Tibial artery (tissue), 4 donors: ENCODE measurements at regions not wholly inside any gene's neighbourhood (a gene's known extent, or its start where the extent isn't known, plus 50 kb on each side); places are given as distances from the start of the nearest gene placed in this dataset.

Experiments
- DNase-seq, 2 donors: peaks; one replicate each; pipeline ENCODE4 v3.0.0-alpha.2; 2019
- H3K27ac ChIP-seq, 2 donors: fragments of 200-600 bp; sonication (generic) in 1 of 2; 1 replicate in 1 of 2; 2 replicates in 1 of 2; pipeline ENCODE4 v1.5.1; 2018 to 2019; ENCODE audit warnings: mild to moderate bottlenecking in 1 of 2
- H3K27me3 ChIP-seq, 2 donors: fragments of 200-600 bp; sonication (generic) in 1 of 2; one replicate each; pipeline versions ENCODE4 v1.5.1 to v1.6.0; 2016 to 2019
- H3K36me3 ChIP-seq, 3 donors: fragments of 200-600 bp; sonication (generic) in 2 of 3; one replicate each; pipeline ENCODE4 v1.5.1; 2016 to 2019; ENCODE audit warnings: mild to moderate bottlenecking in 2 of 3
- H3K4me1 ChIP-seq, 4 donors: fragments of 200-600 bp; sonication (generic) in 2 of 4; 1 replicate in 3 of 4; 2 replicates in 1 of 4; pipeline ENCODE4 v1.5.1; 2016 to 2019
- H3K4me3 ChIP-seq, 2 donors: fragments of 200-600 bp; sonication (generic) in 1 of 2; 1 replicate in 1 of 2; 2 replicates in 1 of 2; pipeline ENCODE4 v1.5.1; 2018 to 2019; ENCODE audit warnings: mild to moderate bottlenecking in 2 of 2
- H3K9me3 ChIP-seq, 3 donors: fragments of 200-600 bp; sonication (generic) in 1 of 3; one replicate each; pipeline ENCODE4 v1.5.1; 2016 to 2019
- intact Hi-C: fragments of 100-400 bp; cut with DNase I; formaldehyde crosslinking; loops from one replicate; pipeline ENCODE4 v1.15.0; 2023; ENCODE audit warnings: low total_unique reads
- TF ChIP-seq, protein P1 (sequence below), 2 experiments: fragments of 200-600 bp in 1 of 2; fragments of 450-650 bp in 1 of 2; IDR thresholded peaks; one replicate each; pipeline ENCODE4 v1.5.1; 2017 to 2019; ENCODE audit warnings: antibody characterized with exemption in 2 of 2, mild to moderate bottlenecking in 1 of 2, moderate library complexity in 1 of 2

DNA sequence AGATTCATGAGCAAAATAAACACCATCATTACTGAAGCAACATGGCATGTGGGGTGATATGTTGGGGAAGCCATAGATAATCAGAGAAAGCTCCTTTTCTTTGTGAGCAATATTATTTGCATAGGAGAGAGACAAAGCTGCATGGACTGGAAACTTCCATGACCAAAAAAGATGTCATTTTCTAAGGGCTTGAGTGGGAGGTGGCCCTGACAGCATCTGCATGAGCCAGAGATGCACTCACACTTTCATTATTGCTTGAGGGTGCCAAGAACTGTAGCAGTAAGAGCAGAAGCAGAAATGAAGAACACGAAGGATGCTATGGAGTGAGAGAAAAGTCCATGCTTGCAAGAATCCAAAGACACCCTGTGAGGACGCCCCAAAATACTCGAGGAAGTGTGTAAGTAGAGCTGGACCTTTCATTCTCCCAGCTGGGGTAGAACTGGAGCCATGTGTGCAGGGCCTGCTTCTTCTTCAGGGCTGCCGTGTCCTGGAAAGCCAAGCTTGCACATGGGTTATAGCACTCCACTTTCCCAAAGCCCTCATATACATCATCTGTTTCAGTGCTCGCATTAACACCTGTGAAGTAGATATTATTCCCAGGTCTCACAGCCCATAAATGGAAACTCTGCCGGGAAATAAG is 851.2 kb downstream of the DHX35 start:
- H3K9me3 ChIP-seq = no peaks in the 10 kb centered on the region
- H3K27ac ChIP-seq = no peak overlapping the region
- H3K4me3 ChIP-seq = no peak overlapping the region
- no peaks in the 10 kb centered on the region for H3K27me3 ChIP-seq
- DNase-seq = no peak
- H3K36me3 ChIP-seq = no peaks in the 10 kb centered on the region
- no peaks in the 10 kb centered on the region for H3K4me1 ChIP-seq
- intact Hi-C loops = no loop called here
- TF ChIP-seq, protein P1, sequence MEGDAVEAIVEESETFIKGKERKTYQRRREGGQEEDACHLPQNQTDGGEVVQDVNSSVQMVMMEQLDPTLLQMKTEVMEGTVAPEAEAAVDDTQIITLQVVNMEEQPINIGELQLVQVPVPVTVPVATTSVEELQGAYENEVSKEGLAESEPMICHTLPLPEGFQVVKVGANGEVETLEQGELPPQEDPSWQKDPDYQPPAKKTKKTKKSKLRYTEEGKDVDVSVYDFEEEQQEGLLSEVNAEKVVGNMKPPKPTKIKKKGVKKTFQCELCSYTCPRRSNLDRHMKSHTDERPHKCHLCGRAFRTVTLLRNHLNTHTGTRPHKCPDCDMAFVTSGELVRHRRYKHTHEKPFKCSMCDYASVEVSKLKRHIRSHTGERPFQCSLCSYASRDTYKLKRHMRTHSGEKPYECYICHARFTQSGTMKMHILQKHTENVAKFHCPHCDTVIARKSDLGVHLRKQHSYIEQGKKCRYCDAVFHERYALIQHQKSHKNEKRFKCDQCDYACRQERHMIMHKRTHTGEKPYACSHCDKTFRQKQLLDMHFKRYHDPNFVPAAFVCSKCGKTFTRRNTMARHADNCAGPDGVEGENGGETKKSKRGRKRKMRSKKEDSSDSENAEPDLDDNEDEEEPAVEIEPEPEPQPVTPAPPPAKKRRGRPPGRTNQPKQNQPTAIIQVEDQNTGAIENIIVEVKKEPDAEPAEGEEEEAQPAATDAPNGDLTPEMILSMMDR (IDR thresholded peaks at IDR 0.05) = no peak

DNA sequence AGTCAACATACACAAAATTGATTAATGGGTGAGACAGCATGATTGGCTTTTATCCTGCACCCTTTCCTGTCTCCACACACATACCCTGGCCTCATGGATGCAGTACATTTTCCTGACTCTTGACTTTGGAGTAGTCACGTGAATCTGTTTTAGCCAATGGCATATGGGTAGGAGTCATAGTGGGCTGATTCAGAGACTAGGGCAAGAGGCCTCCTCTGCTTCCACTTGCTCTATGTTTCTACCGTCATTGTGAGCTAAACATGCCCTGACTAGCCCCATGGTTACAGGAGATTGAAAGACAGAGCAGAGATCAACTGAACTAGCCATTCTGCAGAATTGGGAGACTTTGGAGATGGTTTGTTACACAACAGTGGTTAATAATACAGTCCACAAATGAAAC is 850.0 kb downstream of the DHX35 start:
- DNase-seq = no peak
- Histone ChIP-seq H3K9me3 (no peaks in the 10 kb centered on the region), H3K27ac (no peak overlapping the region), H3K4me3 (no peak overlapping the region), H3K36me3 (no peaks in the 10 kb centered on the region), H3K27me3 (no peaks in the 10 kb centered on the region), H3K4me1 (no peaks in the 10 kb centered on the region)
- TF ChIP-seq, protein P1 (IDR thresholded peaks at IDR 0.05) = no peak
- intact Hi-C loops = no loop called here

DNA sequence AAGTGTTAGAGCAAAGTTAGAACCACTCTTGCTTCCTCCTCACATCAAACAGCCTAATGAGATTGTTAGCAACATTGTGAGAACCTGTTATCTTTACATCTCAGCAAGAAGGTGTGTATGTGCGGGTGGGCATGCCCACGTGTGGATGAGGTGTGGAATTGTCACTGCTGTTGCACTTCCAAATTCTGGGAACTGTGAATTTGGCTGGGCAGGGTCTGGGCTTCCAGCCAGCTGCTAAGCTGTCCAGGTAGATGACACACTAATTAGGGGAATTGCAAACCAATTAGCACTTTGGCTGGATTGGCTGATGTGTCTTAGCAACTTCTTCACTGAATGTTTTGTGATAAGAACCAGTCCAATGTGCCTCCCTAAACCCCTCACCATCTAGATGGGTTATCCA is 848.2 kb downstream of the DHX35 start:
- no peak overlapping the region for H3K27ac ChIP-seq
- no peak for DNase-seq
- H3K4me3 ChIP-seq = no peak overlapping the region

DNA sequence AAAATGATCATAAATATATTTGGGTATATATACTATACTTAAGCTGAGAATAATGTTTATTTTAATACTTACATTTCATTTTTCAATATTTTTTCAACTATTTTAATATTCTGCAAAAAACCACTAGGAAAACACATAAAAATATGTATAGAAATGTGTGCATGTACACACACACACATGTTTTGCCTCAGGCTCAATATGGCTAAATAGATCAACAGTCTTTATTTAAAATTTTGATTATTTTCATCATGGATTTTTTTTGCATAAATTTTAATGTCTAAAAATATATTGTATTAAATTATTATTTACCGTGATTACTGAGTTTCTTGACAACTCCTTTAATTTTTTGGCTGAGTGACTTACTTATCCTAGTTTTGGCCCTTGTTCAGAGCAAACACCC is 846.5 kb downstream of the DHX35 start:
- H3K4me1 ChIP-seq = no peaks in the 10 kb centered on the region

More for the DNA sequence above, 848.2 kb downstream of the DHX35 start:
- Histone ChIP-seq H3K9me3 (no peaks in the 10 kb centered on the region), H3K4me1 (no peaks in the 10 kb centered on the region), H3K36me3 (no peaks in the 10 kb centered on the region), H3K27me3 (no peaks in the 10 kb centered on the region)
- intact Hi-C loops = no loop called here
- TF ChIP-seq, protein P1 (IDR thresholded peaks at IDR 0.05) = no peak

DNA sequence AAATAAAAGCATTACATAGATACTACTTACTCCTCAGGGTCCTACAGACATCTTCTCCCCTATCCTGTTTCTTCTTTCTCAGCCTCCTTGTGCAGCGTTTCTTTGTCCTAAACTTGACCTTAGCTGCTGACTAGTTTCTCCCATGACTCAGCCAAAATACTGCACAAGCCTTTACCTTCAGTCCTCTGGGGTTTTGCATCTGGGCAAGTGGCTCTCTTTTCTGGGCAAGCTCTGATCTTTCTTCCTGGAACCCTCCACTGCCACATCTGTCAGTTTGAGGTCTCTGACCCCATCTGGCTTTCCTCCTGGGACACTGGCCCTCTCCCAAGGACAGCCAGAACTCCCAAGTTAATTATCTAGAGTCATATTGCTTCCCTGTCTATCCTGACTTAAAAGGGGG is 838.4 kb downstream of the DHX35 start:
- H3K4me3 ChIP-seq = no peak overlapping the region
- peak; percentile 25 to 66 for DNase-seq
- H3K27me3 ChIP-seq = no peaks in the 10 kb centered on the region
- peaks cover 0 to 7% (median 0%) of the 10 kb centered on the region in 4 donors for H3K4me1 ChIP-seq
- H3K27ac ChIP-seq = no peak overlapping the region
- no peaks in the 10 kb centered on the region for H3K9me3 ChIP-seq
- H3K36me3 ChIP-seq = no peaks in the 10 kb centered on the region
- TF ChIP-seq, protein P1 (IDR thresholded peaks at IDR 0.05) = no peak
- intact Hi-C loops = no loop called here

More for the DNA sequence above, 846.5 kb downstream of the DHX35 start:
- Histone ChIP-seq H3K4me3 (no peak overlapping the region), H3K36me3 (no peaks in the 10 kb centered on the region), H3K27ac (no peak overlapping the region), H3K9me3 (no peaks in the 10 kb centered on the region), H3K27me3 (no peaks in the 10 kb centered on the region)
- no peak for DNase-seq
- intact Hi-C loops = no loop called here
- TF ChIP-seq, protein P1 (IDR thresholded peaks at IDR 0.05) = no peak

DNA sequence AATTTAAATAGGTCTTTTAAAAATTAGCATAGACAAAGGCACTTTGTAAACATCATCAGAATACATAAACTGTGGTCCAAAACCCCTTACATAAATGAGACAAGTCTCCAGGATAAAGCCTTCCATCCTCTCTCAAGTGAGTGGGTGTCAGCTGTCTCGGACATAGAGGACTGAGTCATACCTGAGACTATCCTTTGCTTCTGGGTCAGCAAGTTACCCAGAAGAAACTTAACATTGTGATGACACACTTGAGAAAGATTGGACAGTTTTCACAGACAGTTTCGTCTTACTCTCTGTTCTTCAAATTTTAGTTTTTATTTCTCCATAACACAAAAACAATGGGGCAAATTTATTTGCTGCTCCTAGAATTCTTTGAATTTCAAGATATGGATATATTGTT is 838.0 kb downstream of the DHX35 start:
- peaks cover 0 to 7% (median 0%) of the 10 kb centered on the region in 4 donors for H3K4me1 ChIP-seq
- no peaks in the 10 kb centered on the region for H3K9me3 ChIP-seq
- no peak overlapping the region for H3K4me3 ChIP-seq
- no peaks in the 10 kb centered on the region for H3K36me3 ChIP-seq
- intact Hi-C loops = no loop called here
- H3K27me3 ChIP-seq = no peaks in the 10 kb centered on the region
- H3K27ac ChIP-seq = no peak overlapping the region
- no peak for DNase-seq
- TF ChIP-seq, protein P1 (IDR thresholded peaks at IDR 0.05) = no peak
